GM21367 (cell line): ENCODE measurements at regions not wholly inside any gene's neighbourhood (a gene's known extent, or its start where the extent isn't known, plus 50 kb on each side); places are given as distances from the start of the nearest gene placed in this dataset.
"Not testable (repeated sequence)": the region's sequence is repeated elsewhere in the genome, so short reads cannot be mapped to it uniquely, and the experiment has no call there.

Experiments
- ATAC-seq: cut with Tn5 transposase; IDR thresholded peaks from one replicate; pipeline ENCODE4 v1.9.1; 2021; ENCODE audit not compliant: unreplicated experiment

DNA sequence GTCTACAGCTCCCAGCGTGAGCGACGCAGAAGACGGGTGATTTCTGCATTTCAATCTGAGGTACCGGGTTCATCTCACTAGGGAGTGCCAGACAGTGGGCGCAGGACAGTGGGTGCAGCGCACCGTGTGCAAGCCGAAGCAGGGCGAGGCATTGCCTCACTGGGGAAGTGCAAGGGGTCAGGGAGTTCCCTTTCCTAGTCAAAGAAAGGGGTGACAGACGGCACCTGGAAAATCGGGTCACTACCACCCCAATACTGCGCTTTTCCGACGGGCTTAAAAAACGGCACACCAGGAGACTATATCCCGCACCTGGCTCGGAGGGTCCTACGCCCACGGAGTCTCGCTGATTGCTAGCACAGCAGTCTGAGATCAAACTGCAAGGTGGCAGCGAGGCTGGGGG lies 95.6 kb downstream of the GPX5 start:
- ATAC-seq: not testable (repeated sequence)

DNA sequence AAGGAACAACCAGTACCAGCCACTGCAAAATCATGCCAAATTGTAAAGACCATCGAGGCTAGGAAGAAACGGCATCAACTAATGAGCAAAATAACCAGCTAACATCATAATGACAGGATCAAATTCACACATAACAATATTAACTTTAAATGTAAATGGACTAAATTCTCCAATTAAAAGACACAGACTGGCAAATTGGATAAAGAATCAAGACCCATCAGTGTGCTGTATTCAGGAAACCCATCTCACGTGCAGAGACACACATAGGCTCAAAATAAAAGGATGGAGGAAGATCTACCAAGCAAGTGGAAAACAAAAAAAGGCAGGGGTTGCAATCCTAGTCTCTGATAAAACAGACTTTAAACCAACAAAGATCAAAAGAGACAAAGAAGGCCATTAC lies 97.6 kb downstream of the GPX5 start:
- not testable (repeated sequence) for ATAC-seq

DNA sequence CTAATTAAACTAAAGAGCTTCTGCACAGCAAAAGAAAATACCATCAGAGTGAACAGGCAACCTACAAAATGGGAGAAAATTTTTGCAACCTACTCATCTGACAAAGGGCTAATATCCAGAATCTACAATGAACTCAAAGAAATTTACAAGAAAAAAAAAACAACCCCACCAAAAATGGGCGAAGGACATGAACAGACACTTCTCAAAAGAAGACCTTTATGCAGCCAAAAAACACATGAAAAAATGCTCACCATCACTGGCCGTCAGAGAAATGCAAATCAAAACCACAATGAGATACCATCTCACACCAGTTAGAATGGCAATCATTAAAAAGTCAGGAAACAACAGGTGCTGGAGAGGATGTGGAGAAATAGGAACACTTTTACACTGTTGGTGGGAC lies 100.7 kb downstream of the GPX5 start:
- ATAC-seq: not testable (repeated sequence)

DNA sequence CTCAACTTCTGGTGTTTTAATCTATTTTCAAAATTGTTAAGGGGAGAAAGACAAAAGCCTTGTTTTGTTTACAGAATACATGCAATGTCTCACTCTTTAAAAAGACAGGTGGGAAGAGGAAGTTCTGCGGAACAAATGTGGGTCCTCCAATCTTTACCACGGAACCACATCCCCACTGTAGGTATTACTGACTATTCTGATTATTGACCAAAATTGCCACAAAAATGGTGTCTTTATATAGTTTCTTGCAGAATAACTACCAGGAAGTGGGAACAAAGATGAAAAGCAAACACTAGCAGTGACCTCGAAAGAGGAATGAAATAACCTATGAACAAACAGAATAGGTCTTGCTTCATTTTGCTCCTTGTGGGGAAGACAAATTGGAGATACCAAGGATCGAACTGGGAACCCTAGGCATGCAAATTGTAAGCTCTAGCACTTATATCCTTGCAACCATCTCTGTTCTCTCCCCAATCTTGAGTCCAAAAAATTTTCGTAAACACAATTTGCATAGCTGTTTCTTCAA lies 106.7 kb downstream of the GPX5 start:
- ATAC-seq: no peak

DNA sequence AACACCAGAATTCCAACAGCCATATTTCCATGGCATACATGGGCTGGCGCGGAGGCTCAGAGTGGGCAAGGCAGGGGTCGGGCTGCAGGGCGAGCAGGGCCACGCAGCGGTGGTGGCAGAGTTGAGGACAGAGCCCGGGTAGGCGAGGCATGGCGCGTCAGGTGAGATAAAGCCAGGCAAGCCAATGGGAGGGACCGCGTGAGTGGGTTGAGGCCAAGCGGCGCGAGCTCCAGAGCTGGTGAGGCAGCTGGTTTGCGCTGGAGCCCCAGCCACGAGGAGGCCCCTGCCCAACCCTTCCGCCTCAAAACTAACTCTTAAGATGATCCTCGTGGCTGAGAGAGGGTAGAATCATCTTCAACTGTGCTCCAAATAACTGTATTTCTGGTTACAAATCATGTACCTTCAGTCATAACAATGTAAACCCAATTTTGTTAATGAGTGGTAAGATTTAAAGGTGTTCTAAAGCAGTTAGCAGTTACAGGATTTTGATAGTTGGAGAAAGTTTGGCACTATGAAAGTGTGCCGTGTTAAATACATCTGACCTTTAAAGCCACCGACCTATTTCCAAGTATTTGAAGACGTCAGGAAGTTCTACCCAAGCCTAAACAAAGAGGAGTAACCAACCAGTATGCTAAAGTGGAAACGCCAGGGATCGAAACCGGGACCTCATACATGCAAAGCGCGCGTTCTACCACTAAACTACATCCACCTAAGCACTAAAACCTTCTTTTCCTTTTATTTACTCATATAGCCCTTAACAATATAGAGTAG lies 107.9 kb downstream of the GPX5 start:
- no peak for ATAC-seq

DNA sequence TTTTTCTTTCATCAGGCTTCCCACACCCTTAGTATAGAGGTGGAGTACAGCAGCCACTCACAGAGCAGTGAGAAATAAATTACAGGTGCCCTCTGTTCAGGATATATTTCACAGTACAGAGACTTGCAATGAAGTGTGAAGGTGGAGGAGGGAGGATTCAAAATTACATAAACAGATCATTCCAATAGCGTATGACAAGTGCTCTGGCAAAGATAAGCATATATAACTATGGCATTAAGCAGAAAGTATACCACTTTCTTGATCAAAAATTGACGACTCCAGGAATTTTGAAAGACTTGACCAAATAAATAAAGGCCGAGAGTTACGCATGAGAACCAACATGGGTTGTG lies 108.7 kb downstream of the GPX5 start:
- ATAC-seq: no peak

DNA sequence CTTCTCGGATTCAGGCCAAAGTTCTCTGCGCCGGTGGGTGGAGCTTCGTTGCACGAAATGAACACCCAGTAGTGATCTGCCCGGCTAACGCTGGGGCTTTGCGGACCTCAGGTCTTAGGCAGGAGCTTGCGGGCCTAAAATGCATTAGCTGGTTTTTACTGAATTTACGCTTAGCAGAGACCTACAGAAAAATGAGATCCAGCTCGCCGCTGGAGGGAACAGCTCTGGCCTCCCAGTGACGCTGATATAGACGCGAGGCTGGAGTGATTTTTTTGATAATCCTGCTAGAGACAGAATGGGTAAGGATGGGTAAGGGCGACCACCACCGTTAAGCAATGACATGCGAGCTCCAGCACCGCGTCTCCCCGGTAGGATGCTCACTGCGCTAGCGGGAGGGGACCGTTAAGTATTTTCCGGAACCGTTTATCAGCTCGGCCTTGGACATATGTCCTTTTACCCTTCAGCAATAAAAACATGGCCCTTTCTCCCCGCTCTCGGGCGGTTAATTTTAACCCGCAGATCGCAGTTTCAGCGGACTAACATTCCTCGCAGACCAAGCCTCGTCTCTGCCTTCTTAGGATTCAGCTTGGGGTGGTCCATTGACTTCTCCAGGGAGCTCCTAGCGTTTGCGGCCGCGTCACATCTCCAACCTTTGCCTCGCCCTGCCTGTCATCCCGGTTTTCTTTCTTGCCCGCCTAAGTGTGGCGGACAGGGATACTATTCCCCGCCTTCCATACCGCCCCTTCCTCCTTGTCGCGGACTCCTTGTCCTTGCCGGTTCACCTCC lies 109.3 kb downstream of the GPX5 start:
- ATAC-seq: no peak

DNA sequence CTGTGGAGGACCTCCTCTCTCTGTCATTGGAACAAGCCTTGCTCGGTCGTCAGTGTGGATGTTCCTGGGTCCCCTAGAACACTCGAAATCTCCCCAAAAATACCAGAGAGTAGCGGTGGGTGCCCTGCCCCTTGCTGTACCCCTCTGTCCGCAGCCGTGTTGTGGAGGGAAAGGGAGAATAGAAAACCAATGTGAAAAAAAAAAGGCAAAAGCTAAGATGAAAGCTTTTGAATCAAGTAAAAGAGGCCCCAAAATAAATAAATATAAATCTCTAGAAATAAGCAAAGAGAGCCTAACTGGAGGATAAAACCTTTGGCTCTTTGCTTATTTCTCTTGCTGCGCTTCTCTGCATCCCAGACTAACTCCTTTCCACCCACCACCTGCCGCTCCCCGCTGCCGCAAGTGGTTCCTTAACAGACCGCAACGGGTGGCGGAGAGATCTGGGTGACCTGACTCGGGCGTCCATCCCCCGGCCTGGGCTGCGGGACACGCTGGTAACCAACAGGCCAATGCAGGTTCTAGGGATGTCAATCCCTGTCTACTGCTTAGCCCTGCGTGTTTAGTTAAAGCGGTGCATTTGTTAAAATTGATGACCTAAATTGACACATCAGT lies 110.0 kb downstream of the GPX5 start:
- ATAC-seq: no peak

DNA sequence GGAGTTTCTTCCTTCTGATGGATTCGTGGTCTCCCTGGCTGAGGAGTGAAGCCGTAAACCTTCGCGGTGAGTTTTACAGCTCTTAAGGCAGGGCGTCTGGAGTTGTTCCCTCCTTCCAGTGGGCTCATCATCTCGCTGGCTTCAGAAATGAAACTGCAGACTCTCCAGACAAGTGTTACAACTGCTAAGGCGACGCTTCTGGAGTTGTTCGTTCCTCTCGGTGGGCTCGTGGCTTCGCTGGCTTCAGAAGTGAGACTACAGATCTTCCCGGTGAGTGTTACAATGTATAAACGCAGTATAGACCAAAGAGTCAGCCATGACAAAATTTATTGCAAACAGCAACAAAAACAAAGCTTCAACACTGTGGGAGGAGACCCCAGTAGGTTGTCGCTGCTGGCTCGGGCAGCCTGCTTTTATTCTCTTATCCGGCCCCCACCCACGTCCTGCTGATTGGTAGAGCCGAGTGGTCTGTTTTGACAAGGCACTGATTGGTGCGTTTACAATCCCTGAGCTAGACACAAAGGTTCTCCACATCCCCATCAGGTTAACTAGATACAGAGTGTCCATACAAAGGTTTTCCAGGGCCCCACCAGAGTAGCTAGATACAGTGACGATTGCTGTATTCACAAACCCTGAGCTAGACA lies 113.2 kb downstream of the GPX5 start:
- no peak for ATAC-seq

DNA sequence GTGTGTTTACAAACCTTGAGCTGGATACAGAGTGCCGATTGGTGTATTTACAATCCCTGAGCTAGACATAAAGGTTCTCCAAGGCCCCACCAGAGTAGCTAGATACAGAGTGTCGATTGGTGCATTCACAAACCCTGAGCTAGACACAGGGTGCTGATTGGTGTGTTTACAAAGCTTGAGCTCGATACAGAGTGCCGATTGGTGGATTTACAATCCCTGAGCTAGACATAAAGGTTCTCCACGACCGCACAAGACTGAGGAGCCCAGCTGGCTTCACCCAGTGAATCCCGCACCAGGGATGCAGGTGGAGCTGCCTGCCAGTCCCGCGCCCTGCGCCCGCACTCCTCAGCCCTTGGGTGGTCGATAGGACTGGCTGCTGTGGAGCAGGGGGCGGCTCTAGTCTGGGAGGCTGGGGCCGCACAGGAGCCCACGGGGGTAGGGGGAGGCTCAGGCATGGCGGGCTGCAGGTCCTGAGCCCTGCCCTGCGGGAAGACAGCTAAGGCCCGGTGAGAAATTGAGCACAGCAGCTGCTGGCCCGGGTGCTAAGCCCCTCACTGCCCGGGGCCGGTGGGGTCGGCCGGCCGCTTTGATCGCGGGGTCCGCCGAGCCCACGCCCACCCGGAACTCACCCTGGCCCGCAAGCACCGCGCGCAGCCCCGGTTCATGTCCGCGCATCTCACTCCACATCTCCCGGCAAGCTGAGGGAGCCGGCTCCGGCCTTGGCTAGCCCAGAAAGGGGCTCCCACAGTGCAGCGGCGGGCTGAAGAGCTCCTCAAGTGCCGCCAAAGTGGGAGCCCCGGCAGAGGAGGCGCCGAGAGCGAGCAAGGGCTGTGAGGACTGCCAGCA lies 114.0 kb downstream of the GPX5 start:
- ATAC-seq: not testable (repeated sequence)

DNA sequence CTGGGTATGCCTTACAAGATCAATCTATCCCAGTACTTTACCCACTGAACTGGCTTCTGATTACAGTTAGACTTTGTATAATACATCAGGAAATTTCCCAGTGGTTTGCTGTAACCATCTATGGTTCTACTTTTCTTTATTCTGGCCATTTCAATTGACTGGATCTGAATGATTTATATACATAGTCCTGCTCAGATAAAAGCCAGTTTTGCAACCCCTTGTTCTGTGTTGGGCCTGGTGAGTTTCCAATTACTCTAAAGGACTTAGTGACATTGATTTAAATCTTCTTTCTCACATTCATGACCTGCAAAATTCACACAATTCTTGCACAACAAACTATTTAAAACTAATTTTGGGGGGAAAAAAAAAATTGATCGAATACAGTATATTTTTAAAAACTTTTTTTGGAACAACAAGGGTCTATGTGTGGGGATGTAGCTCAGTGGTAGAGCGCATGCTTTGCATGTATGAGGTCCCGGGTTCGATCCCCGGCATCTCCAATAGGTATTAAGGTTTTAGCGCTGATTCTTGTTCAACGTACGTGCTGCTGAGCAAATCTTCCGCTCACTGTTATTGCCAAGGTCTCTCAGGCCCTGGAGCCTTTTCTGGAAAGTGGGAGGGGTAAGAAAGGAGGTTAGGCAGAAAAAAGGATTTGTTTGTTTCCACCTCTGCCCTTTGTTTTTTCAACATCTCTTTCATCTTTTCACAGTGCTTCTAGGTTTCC lies 117.5 kb downstream of the GPX5 start:
- no peak for ATAC-seq

DNA sequence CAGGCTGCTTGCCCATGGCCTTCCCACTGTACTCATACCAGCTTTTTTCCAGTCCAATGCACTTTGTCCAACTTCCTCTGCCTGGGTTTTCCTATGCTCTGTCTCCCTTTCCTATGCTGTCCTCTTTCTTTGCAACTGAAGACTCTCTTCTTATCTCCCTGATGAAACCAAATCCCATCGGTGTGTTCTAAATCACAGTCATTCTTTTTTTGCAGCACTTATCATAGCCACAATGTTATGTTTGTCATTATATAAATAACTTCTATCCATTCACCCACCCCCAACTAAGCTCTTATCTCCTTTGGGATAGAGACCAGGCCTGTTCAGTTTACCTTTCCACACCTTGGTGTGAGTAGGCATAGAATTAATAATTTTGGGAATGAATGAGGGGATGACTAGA lies 121.0 kb downstream of the GPX5 start:
- no peak for ATAC-seq

DNA sequence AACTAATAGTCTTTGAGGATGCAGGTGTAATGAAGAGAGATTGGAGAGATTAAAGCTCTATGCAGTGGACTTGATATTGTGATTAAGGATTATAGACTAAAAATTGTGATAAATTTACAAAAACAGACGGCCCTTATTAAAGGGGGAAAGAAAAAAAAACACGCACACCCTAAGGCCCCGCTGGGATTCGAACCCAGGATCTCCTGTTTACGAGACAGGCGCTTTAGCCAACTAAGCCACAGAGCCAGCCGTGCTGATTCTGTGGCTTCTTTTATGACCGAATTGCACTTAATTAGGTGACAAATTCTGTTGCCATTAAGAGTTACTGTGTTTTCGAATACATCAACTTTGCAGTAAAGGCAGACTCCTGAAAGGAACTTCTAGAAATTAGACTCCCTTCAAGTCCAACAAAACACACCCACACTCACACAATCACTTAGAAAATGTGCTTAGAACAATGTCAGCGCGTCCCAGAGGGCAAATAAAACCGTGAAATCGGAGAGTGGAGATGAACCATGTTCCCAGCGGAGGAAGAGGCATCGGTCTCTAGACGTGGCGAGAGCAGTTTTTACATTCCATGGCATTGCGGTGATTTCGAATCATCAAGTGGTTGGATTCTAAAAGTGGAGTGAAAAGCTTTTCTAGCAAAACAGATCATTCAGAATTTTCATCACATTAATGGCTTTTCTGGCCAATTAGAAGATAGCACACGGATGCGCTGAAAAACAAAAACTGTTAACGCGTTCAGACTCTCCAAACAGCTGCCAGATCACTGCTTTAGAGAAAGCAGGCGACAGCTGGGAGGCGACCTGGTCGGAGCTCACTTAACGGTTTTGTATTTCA lies 122.6 kb downstream of the GPX5 start:
- no peak for ATAC-seq

DNA sequence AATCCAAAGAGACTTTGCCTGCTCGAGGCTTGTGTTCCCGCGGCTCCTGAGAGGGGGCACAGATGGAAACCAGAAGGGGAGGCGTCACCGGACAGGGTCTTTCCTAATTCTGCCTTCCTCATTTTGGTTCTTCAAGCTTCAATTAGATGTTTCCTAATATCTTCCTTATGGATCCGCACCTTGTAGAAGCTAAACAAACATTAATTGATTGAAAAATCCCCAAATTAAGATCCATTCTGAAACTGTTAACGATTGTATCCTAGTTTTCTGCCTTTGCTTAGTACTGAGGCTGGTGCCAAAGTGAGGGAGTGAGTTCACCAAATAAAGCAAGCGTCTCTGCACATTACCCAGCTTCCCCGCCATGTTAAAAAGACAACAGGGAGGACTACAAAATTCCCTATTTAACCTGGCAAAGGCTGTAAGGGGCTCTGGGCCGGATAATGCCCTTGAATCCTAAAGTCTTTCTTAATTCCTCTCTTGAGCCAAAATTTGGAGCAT lies 123.2 kb downstream of the GPX5 start:
- ATAC-seq: no peak

DNA sequence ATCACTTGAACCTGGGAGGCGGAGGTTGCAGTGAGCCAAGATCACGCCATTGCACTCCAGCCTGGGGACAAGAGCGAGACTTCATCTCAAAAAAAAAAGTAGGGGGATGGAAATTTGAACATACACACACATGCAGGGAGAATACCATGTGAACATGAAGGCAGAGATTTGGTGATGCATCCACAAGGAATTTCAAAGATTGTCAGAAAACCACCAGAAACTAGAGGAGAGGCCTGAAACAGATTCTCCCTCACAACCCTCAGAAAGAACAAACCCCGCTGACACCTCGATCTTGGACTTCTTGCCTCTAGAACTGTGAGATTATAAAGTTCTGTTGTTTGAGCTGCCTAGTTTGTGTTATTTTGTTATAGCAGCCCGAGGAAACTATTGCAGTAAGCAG lies 125.5 kb downstream of the GPX5 start:
- no peak for ATAC-seq

DNA sequence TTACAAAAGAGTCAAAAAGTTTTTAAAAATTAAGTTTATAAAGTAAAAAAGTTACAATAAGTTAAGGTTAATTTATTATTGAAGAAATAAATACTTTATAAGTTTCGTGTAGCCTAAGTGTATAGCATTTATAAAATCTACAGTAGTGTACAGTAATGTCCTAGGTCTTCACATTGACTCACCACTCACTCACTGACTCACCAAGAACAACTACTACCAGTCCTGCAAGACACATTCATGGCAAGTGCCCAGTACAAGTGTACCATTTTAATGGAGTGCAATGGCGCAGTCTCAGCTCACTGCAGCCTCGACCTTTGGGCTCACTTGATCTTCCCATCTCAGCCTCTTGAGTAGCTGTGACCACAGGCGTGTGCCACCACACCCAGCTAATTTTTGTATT lies 128.2 kb downstream of the GPX5 start:
- no peak for ATAC-seq

DNA sequence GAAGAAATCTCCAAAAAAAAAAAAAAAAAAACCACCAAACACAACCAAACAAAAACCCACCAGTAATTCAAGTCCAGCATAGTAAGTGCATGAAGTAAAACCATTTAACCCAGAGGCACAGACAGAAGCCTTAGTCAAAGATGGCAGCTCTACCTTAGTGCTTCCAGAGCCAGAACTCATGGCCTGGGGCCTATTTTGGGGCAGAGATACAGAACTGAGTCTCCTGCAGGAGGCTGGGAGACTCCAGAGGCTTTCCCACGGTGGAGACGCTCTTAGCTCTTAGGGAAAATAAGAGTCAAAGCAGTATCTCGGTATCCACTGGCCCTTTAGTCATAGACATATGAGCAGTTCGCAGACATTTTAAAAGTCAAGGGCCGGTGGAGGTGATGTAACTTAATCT lies 129.5 kb downstream of the GPX5 start:
- ATAC-seq: no peak

DNA sequence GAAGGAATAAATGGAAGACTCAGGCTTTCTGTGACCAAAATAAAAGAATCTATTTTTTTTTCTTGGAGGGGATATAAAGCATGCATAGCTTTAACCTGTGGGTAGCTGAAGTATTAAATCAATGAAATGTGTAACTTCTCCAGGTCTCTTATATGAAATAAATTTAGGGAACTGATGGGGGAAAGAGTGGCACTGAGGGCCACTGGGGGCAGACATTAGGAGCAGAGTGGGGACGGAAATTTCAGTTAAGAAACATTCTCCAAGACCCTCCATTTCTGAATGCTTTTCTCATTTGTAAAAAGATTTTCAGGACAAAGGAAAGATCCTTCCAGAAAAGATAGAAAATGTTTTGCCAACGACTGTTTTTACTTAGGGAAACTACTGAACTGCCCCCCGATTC lies 131.0 kb downstream of the GPX5 start:
- no peak for ATAC-seq

DNA sequence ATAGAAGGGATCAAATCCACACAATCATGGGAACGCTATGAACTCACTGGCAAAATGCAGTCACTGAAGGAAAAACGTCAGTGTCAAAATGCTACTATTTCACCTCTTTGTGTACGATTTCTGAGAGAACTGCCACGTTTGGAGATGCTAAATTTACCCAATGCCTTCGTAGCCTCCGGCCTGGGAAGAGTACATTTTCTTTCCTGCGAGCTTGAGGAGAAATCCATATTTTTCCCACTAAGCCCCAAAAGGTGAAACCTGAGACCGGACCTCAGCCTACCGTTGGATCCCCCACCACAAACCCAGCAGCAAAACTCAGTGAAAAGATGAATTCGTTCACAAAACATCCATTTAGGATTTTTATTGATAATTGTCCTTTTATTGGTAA lies 131.7 kb downstream of the GPX5 start:
- ATAC-seq: no peak
